Osteocyte (in vitro differentiated cells): ENCODE measurements at regions not wholly inside any gene's neighbourhood (a gene's known extent, or its start where the extent isn't known, plus 50 kb on each side); places are given as distances from the start of the nearest gene placed in this dataset.

Experiments used
- DNase-seq: peaks from one replicate; pipeline ENCODE4 v3.0.0; 2021; ENCODE audit warnings: mixed read lengths; ENCODE audit not compliant: unreplicated experiment; ENCODE audit errors: extremely low spot score
- H3K27ac Mint-ChIP-seq: one replicate; pipeline ENCODE4 v1.8.0; 2021; ENCODE audit warnings: mild to moderate bottlenecking, mixed read lengths; ENCODE audit not compliant: unreplicated experiment
- H3K27me3 Mint-ChIP-seq: one replicate; pipeline ENCODE4 v1.8.0; 2021; ENCODE audit warnings: mixed read lengths; ENCODE audit not compliant: unreplicated experiment
- H3K36me3 Mint-ChIP-seq: one replicate; pipeline ENCODE4 v1.8.0; 2021; ENCODE audit warnings: mixed read lengths; ENCODE audit not compliant: unreplicated experiment
- H3K4me1 Mint-ChIP-seq: one replicate; pipeline ENCODE4 v1.8.0; 2021; ENCODE audit warnings: mixed read lengths; ENCODE audit not compliant: unreplicated experiment
- H3K4me3 Mint-ChIP-seq: one replicate; pipeline ENCODE4 v1.8.0; 2021; ENCODE audit warnings: mild to moderate bottlenecking, moderate library complexity, mixed read lengths; ENCODE audit not compliant: unreplicated experiment
- H3K9me3 Mint-ChIP-seq: one replicate; pipeline ENCODE4 v1.8.0; 2021; ENCODE audit warnings: mixed read lengths; ENCODE audit not compliant: unreplicated experiment
- CTCF ChIP-seq: fragments of 200-600 bp; sonication (generic); IDR thresholded peaks from 2 replicates; pipeline ENCODE4 v1.5.0; 2021; ENCODE audit warnings: antibody characterized with exemption, mild to moderate bottlenecking, moderate library complexity

- Mint-ChIP-seq H3K9me3 (no peaks in the 10 kb centered on the region), H3K36me3 (no peaks in the 10 kb centered on the region), H3K27ac (no peak overlapping the region), H3K4me1 (no peaks in the 10 kb centered on the region), H3K27me3 (no peaks in the 10 kb centered on the region), H3K4me3 (no peak overlapping the region)
- TF ChIP-seq CTCF = no peak
- no peak for DNase-seq
Observed at GRCh38 chr11:80861193-80861592, 1420.4 kb upstream of the TENM4 start.

- Mint-ChIP-seq H3K9me3 (no peaks in the 10 kb centered on the region), H3K27me3 (no peaks in the 10 kb centered on the region), H3K4me3 (no peak overlapping the region), H3K4me1 (no peaks in the 10 kb centered on the region), H3K27ac (no peak overlapping the region), H3K36me3 (no peaks in the 10 kb centered on the region)
- no peak for TF ChIP-seq CTCF
- no peak for DNase-seq
Observed at GRCh38 chr11:80860632-80861031, 1419.8 kb upstream of the TENM4 start.

- Mint-ChIP-seq H3K27me3 (no peaks in the 10 kb centered on the region), H3K27ac (no peak overlapping the region), H3K4me1 (no peaks in the 10 kb centered on the region), H3K36me3 (no peaks in the 10 kb centered on the region), H3K4me3 (no peak overlapping the region), H3K9me3 (peaks cover 4% of the 10 kb centered on the region)
- no peak for DNase-seq
- no peak for TF ChIP-seq CTCF
Observed at GRCh38 chr11:80856066-80856465, 1415.2 kb upstream of the TENM4 start.

GRCh38 chr11:80855426-80855825, 1414.6 kb upstream of the TENM4 start:
- no peak for TF ChIP-seq CTCF
- peaks cover 4% of the 10 kb centered on the region for H3K9me3 Mint-ChIP-seq
- no peaks in the 10 kb centered on the region for H3K27me3 Mint-ChIP-seq

GRCh38 chr11:80849253-80849652, 1408.4 kb upstream of the TENM4 start:
- Mint-ChIP-seq H3K9me3 (peaks cover 9% of the 10 kb centered on the region), H3K4me3 (no peak overlapping the region), H3K36me3 (no peaks in the 10 kb centered on the region), H3K27ac (no peak overlapping the region), H3K27me3 (no peaks in the 10 kb centered on the region), H3K4me1 (no peaks in the 10 kb centered on the region)
- TF ChIP-seq CTCF = no peak
- no peak for DNase-seq

More at GRCh38 chr11:80855426-80855825, 1414.6 kb upstream of the TENM4 start:
- Mint-ChIP-seq H3K4me3 (no peak overlapping the region), H3K27ac (no peak overlapping the region), H3K36me3 (no peaks in the 10 kb centered on the region), H3K4me1 (no peaks in the 10 kb centered on the region)
- no peak for DNase-seq
